ENCODE measurements at regions not wholly inside any gene's neighbourhood (a gene's known extent, or its start where the extent isn't known, plus 50 kb on each side); places are given as distances from the start of the nearest gene placed in this dataset.

DNA sequence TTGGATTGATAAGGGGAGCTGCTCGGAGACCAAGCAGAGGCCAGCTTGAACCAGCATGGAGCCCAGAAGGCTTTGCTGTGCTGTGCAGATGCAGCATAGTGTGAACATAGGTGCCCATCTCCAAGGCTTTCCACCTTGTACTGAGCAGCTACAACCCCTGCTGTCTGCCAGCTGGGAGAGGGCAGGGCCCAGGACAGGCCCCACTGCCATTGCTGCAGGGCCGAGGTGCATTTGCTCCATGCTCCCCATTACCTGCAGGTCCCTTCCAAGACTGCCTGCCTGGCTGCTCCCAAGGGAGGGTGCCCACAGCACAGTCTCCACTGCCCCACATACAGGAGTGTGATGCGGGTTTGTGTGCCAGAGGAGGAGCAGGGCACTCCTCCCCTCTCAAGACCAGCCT is 1016.0 kb upstream of the INTU start:
- TF ChIP-seq, protein P1, sequence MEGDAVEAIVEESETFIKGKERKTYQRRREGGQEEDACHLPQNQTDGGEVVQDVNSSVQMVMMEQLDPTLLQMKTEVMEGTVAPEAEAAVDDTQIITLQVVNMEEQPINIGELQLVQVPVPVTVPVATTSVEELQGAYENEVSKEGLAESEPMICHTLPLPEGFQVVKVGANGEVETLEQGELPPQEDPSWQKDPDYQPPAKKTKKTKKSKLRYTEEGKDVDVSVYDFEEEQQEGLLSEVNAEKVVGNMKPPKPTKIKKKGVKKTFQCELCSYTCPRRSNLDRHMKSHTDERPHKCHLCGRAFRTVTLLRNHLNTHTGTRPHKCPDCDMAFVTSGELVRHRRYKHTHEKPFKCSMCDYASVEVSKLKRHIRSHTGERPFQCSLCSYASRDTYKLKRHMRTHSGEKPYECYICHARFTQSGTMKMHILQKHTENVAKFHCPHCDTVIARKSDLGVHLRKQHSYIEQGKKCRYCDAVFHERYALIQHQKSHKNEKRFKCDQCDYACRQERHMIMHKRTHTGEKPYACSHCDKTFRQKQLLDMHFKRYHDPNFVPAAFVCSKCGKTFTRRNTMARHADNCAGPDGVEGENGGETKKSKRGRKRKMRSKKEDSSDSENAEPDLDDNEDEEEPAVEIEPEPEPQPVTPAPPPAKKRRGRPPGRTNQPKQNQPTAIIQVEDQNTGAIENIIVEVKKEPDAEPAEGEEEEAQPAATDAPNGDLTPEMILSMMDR (IDR thresholded peaks at IDR 0.05 in 4 of 5, conservative IDR thresholded peaks at IDR 0.05 in 1 of 5) = no peak
- TF ChIP-seq POLR2A (IDR thresholded peaks at IDR 0.05) = no peak
